OCI-LY7 (cell line): ENCODE measurements at regions not wholly inside any gene's neighbourhood (a gene's known extent, or its start where the extent isn't known, plus 50 kb on each side); places are given as distances from the start of the nearest gene placed in this dataset.

Source experiments
- CTCF ChIP-seq: fragments of 200-600 bp; sonication (generic); conservative IDR thresholded peaks from 2 replicates; pipeline ENCODE4 v1.5.1; 2014; ENCODE audit warnings: mild to moderate bottlenecking, antibody characterized with exemption, low read length, moderate library complexity, mixed read lengths
- EZH2phosphoT487 ChIP-seq: fragments of 200-600 bp; sonication (generic); IDR thresholded peaks from 2 replicates; pipeline ENCODE4 v1.6.1; 2018; ENCODE audit warnings: low read depth, borderline replicate concordance, mild to moderate bottlenecking, mixed run types, antibody characterized with exemption, low read length, moderate library complexity, mixed read lengths

GRCh38 chr1:5297886-5298239 lies 643.5 kb downstream of the AJAP1 start:
- TF ChIP-seq CTCF (no peak), EZH2phosphoT487 (no peak)
